Spleen (tissue), 7 donors: ENCODE measurements at regions not wholly inside any gene's neighbourhood (a gene's known extent, or its start where the extent isn't known, plus 50 kb on each side); places are given as distances from the start of the nearest gene placed in this dataset.

Experiments used
- POLR2A ChIP-seq, 3 donors: fragments of 450-650 bp; IDR thresholded peaks; one replicate each; pipeline ENCODE4 v1.5.1; 2017; ENCODE audit warnings: antibody characterized with exemption in 3 of 3, mild to moderate bottlenecking in 1 of 3
- TF ChIP-seq, protein P1 (sequence below), 11 experiments: fragments of 200-600 bp in 7 of 11; fragments of 450-650 bp in 4 of 11; sonication (generic) in 4 of 11; IDR thresholded peaks in 8 of 11; conservative IDR thresholded peaks in 3 of 11; 1 replicate in 7 of 11; 2 replicates in 4 of 11; pipeline versions ENCODE4 v1.4.0 to v1.8.0; 2016 to 2021; ENCODE audit warnings: antibody characterized with exemption in 11 of 11, inconsistent platforms in 4 of 11, mild to moderate bottlenecking in 1 of 11
- donor health status: DM: no; HTN: no; CAD: no; lungs with moderate emphysema.
- donor health status: DM: no; HTN: no; CAD: no.
- donor health status: DM: no; HTN: no; CAD: no.

DNA sequence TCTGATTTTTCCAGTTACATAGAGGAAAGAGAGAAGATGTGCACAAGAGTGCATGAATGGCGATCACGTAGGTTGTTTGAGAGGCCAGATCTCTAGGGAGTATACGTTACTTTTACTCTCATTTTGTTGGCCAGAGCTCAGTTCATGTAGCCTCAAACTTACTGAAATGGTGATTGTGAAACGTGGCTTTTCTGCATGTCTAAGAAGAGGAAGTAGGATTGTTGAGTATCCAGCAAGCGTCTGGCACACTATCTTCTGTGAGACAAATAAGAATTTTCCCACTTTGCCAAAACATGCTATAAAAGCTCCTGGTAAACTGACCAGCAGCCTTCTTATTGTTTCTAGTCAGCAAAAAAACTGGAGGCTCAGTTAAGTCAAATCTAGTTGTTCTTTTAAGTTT is 264.5 kb upstream of the EMCN start:
- TF ChIP-seq, protein P1, sequence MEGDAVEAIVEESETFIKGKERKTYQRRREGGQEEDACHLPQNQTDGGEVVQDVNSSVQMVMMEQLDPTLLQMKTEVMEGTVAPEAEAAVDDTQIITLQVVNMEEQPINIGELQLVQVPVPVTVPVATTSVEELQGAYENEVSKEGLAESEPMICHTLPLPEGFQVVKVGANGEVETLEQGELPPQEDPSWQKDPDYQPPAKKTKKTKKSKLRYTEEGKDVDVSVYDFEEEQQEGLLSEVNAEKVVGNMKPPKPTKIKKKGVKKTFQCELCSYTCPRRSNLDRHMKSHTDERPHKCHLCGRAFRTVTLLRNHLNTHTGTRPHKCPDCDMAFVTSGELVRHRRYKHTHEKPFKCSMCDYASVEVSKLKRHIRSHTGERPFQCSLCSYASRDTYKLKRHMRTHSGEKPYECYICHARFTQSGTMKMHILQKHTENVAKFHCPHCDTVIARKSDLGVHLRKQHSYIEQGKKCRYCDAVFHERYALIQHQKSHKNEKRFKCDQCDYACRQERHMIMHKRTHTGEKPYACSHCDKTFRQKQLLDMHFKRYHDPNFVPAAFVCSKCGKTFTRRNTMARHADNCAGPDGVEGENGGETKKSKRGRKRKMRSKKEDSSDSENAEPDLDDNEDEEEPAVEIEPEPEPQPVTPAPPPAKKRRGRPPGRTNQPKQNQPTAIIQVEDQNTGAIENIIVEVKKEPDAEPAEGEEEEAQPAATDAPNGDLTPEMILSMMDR (IDR thresholded peaks at IDR 0.05 in 8 of 11, conservative IDR thresholded peaks at IDR 0.05 in 3 of 11) = no peak
- TF ChIP-seq POLR2A (IDR thresholded peaks at IDR 0.05) = no peak
